Islet of Langerhans (tissue), 1 donor: ENCODE measurements at regions not wholly inside any gene's neighbourhood (a gene's known extent, or its start where the extent isn't known, plus 50 kb on each side); places are given as distances from the start of the nearest gene placed in this dataset.
"Not testable (repeated sequence)": the region's sequence is repeated elsewhere in the genome, so short reads cannot be mapped to it uniquely, and the experiment has no call there.

Experiments used
- FAIRE-seq: peaks from one replicate; lab custom pipeline; 2011; peaks lifted over from hg19 to GRCh38; lab: Jason Lieb, UNC

DNA sequence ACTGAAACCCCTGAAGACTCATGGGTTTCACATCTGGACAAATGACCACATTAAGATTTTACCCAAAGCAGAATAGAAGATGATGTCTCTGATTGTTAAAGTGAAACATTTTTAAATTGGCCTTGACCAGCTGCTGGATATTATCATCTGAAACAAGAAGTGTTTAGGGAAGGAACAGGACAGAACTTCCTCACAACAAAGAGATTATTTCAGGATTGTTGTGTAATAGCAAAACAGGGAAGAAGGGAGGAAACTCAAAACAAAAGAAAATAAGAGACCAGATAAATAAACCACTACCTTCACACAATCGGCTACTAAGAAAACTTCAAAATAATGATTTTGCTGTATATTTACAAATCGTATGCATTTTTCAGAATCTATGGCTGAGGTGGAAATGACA, 319.2 kb upstream of the API5 start:
- FAIRE-seq, result no peak

DNA sequence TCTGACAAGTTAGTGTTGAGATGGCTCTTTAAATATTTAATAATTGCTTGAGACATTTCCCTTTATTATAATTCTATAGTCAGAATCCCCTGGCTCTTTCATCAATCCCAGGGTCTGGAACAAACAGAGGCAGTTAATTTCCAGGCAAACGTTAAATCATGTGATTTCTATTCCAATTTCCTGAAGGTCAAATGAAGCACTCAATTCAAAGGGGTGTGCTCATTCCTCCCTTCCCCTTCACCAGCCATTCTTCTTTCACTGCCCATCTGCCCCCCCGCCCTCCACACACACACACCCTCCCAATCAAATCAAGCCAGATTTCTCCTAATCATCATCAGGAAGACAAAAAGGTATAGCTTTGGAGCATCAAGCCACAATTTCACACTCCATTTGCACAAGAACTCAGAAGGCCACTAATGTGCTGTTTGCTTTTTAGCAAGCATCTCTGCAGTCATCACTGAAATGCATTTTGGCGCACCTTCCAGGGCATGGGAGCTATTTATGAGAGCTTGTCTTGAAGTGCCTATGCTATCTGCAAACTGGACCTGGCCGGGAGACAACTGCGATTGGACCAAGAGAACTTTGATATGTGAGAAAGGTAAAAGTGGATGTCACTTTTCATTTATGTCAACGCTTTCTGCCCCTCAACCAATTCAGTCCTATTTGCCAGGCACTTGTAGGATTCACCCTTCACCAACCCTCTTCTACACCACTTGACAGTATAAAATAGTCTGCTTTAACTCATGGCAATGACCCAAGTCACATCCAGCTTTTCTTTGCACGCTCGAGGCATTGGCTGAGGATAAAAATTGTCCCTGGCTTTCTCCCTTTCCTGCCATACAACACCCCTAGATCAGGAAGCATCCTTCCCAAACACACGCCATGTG, 315.1 kb upstream of the API5 start:
- FAIRE-seq, result no peak

DNA sequence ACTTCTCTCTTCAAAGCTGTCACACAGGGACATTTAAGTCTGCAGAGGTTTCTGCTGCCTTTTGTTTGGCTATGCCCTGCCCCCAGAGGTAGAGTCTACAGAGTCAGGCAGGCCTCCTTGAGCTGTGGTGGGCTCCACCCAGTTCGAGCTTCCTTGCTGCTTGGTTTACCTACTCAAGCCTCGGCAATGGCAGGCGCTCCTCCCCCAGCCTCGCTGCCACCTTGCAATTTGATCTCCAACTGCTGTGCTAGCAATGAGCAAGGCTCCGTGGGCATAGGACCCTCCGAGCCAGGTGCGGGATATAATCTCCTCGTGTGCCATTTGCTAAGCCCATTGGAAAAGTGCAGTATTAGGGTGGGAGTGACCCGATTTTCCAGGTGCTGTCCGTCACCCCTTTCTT, 306.9 kb upstream of the API5 start:
- not testable (repeated sequence) for FAIRE-seq

DNA sequence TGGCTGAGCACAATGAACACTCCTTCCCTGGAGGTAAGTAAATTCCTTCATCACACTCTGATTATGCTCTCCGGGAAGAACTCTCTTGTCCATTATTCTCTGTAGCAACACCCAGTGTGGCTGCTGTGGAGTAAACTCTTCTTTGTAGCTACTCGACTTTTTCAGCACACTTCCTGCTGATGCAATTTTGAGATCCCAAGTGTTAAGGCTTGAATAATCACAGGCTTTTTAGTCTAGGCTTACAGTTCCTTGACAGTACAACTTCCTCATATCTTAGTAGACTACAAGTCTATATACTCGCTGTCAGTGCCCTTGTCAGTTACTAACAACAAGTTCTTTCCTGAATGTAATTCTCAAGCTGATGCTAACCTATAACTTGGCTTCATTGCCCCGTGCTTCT, 301.8 kb upstream of the API5 start:
- FAIRE-seq, result no peak

DNA sequence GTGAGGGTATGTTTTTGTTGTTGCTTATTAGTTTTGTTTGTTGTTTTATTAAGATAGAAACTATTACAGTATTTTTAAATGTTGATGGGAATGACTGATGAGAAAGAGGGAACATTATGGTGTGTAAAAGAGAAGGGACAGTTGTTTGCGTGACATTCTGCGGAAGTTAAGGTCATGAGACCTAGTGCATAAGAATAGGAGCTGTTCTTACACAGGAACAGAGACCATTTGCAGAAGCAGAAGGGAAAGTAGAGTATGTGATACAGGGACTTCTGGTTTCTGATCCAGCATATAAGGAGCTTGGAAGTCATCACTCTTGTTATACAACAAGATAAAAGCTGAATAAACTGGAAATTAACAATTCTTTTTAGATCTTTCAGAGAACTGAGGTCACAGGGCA, 299.2 kb upstream of the API5 start:
- no peak for FAIRE-seq

DNA sequence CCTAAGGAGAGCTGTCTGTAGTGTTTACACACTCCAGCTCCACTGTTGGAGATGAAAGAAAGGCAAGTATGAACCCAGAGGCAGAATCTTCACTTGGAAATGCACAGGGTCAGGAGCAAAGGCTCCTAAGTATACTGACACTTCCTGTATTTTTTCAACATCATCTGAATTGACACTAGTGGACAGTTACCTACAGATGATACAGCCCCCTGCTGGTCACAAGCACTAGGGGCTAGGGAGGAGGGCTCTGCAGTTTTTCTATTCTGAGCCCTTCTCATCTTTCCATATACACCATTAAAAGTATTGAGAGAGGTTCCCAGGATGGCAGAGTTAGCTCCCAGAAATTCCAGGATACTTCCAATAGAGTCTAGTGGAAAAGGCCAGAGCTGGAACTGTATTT, 290.3 kb upstream of the API5 start:
- no peak for FAIRE-seq

DNA sequence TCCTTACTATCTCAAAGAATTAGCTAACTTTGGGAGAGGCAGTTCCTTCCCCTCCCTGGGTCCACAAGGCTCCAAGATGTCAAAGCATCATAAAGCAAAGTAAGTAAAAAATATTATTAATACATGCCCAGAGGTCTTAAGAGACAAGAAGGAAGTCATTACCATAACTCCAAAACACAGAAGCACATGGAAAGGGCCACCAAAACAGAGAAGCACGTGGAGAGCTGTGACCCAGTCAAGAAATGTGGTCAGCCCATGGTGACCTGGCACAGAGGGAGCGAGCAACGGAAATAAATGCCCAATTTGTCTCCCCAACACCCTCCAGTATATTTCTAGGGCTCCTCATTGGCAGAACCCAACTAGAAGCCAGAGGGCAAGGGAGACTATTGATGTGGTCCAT, 277.5 kb upstream of the API5 start:
- FAIRE-seq, result no peak

DNA sequence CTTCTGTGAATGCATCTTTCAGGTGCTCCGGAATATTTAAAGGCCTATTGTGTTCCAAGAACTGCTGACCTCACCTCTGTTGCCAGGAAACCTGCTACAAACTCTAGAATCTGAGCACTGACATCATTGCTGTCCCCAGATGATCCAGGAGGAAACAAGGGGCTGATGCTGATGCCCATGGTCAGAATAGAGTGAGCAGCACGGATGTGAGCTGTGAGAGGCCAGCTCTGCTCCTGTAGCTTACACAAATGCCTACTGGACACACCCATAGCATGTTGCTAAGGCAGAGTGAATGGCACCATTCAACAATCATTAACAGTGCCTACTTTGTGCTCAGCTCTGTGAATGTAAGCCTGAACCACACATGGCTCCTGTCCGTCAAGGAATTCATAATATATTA, 276.7 kb upstream of the API5 start:
- FAIRE-seq, result peak; percentile 94

DNA sequence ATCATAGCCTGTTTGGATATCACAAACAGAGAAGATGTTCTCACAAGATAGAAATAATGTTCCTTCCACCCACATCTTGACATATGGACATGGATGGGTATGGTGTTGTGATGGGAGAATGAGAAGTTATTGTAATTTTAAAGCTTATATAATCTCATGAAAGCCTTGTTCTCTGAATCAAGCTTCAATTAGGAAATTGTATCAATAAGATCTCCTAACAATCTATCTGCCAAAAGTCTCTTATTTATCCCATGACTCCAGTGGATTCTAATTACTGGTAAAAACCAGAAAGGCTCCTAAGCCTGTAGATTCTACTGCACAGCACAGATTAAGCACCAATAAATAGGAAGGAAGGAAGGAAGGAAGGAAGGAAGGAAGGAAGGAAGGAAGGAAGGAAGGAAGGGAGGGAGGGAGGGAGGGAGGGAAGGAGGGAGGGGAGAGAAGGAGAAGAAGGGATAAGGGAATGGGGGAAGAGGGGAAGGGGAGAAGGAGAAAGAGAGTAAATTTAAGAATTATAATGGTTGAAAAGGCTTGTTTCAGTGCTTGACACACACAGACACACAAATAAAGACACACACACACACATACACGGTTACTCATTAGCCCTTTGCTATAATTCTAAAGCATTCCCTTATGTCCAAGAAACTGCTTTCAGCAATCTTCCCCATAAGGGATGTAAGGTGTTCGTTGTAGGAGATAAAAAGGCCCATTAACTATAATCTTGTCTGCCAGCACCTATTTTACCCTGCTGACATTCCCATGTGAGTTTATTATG, 258.0 kb upstream of the API5 start:
- no peak for FAIRE-seq

DNA sequence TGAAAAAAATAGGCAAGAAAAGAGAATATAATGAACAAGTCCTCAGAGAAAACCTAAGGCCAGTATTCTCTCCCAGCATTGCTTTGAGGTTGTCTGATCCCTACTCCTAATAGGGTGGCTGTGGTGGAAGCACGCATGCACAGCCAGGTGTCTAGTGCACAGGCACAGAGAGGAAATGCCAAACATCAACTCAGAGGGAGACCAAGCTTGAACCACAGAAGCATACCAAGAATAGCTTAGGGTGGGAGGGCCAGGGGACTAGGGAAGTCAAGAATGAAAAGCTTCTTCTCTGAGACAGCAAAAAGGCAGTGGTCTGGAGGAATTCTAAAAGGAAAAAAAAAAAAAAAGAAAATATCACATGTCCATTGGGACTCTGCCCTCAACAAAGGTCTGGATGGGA, 244.1 kb upstream of the API5 start:
- no peak for FAIRE-seq

DNA sequence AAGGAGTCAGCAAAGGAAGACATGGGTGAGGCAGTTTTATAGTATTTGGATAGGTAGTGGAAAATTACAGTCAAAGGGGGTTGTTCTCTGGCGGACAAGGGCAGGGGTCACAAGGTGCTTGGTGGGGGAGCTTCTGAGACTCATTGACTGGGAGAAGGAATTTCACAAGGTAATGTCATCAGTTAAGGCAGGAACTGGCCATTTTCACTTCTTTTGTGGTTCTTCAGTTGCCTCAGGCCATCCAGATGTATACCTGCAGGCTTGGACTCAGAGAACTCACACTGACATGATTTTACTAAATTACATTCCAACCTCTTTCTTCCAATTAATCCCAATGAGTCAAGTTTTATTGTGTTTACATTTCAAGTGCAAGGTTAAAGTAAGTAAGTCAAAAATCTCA, 240.5 kb upstream of the API5 start:
- no peak for FAIRE-seq

DNA sequence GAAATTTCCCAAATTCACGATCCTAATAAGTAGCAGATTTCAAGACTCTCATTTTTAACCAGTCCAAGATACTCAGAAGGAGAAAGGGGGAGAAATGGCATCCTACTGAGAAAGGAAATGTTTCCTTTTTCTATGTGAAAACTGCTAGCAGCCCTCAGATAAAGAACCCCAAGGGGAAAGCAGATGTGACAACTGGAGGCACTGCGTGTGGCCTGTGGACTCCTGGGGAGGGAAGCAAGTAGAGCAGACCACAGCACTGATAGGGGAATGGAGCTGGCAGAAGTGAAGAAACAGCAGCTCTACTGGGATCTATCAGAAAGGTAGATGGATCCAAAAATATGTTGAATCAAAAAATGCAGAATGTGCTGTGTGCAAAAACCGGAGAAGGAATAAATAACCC, 239.7 kb upstream of the API5 start:
- no peak for FAIRE-seq

DNA sequence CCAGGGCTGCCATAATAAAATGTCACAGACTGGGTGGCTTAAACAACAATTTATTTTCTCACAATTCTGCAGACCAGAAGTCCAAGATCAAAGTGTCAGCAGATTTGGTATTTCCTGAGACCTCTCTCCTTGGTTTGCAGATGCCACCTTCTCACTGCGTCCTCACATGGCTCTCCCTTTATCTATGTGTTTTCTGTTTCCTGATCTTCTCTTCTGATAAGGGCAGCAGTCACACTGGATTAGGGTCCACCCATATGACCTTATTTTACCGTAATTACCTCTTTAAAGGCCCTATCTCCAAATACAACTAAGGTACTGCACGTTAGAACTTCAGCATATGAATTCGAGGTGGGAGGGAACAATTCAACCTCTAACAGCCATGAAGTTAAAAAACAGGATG, 238.9 kb upstream of the API5 start:
- FAIRE-seq, result no peak

DNA sequence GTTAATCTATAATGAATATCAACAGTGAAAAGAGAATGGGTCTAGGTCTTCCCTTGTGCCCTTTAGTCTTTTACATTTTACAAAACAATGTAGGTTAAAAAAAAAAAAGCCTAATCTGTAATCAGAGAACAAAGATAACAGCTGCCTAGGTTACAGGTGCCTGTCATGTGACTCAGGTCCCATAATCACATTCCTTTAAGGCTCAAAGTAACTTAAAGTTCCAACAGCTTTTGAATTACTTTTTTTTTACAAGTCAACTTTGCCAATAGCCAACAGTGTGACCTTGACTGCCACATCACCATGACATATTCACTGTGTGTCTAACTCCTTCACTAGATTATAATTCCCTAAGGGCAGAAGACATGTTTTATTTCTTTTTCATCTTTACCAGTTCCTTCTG, 237.0 kb upstream of the API5 start:
- no peak for FAIRE-seq

DNA sequence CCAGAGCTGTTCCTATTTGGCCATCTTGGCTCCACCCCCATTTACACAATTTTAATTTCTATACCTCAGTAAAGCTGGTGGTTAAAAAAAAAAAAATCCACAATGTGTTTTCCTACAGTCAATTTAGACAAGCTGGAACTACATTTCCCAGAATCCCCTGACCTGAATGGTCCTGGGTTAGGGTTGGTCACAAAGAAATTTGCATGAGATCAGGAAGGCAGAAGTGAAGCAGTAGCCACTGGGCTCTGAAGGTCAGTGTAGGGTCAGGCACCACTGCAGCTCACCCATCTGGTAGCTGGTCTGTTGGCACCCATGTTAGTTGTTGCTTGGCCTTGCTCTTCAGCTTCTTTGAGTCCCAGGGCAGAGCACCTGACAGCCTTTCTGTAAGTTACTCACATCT, 210.7 kb upstream of the API5 start:
- no peak for FAIRE-seq

DNA sequence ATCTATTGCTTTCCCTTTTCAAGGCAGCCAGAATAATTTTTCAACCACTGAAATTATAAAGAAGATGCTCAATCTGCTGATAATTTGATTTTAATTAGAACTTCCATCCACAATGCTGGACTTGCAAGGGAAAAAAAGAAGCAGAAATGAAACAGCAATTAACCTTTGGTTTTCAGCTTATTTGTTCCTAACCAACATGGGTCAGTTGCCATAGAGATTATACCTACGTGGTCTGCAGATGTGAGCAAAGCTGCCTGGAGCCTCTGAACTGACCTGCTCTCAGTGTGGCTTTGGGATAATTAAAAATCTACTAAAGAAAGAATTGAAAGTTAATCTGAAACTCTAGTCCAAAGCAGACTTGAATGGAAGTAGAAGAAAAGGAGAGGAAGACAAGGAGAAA, 195.7 kb upstream of the API5 start:
- FAIRE-seq, result no peak

DNA sequence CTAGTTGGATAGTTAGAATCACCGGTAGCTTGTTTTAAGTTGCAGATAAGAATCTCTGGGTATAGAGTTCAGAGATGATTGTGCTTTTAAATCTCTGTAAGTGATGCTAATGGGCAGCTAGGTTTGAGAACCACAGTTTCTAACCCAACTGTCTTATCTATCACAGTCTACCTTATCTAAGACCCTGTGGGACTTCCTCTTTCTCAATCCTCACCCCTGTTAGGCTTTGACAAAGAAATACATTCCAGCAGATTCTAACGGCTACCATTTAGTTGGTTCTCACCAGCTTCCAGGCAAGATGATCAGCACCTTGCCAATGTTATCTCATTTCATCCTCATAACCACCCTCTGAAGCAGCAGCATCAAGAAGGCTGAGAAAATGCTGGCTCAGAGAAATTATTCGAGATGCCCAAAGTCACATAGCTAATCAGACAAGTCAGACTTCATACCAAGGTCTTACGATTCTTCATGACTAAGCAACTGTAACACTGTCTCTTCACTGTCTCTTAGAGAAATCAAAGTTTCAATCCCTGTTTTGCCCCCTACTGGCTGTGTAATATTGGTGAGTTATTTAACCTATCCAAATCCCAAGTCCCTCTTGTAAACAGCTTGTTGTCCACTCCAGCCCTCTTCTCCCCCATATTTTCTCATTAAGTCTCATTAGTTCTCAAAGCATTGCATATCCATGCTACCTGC, 192.4 kb upstream of the API5 start:
- FAIRE-seq, result no peak

DNA sequence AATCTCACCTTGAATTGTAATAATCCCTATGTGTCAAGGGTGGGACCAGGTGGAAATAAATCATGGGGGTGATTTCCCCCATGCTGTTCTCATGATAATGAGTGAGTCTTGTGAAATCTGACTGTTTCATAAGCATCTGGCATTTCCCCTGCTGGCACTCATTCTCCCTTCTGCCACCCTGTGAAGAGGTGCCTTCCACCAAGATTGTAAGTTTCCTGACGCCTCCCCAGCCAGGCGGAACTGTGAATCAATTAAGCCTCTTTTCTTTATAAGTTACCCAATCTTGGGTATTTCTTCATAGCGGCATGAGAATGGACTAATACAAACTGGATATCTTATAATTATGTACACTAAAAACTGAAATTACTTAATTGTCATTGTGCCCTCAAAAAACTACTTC, 189.2 kb upstream of the API5 start:
- no peak for FAIRE-seq

DNA sequence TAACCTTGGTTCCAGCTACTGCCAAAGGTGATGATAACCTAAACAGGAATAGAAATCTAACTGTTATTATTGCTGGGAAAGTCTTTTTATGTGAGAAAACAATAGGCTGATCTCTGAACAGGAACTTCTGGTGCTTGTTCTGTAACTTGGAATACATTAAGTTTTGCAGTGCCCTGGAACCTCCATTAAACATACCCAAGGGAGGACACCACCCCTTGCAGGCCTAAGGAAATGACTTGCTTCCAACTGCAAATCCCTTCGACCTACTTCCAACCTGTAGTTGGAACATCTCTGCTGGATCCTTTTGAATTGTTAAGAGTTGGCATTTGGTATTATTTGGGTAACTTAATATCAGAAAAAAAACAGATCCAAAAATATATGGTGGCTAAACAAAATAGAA, 188.4 kb upstream of the API5 start:
- FAIRE-seq, result no peak

DNA sequence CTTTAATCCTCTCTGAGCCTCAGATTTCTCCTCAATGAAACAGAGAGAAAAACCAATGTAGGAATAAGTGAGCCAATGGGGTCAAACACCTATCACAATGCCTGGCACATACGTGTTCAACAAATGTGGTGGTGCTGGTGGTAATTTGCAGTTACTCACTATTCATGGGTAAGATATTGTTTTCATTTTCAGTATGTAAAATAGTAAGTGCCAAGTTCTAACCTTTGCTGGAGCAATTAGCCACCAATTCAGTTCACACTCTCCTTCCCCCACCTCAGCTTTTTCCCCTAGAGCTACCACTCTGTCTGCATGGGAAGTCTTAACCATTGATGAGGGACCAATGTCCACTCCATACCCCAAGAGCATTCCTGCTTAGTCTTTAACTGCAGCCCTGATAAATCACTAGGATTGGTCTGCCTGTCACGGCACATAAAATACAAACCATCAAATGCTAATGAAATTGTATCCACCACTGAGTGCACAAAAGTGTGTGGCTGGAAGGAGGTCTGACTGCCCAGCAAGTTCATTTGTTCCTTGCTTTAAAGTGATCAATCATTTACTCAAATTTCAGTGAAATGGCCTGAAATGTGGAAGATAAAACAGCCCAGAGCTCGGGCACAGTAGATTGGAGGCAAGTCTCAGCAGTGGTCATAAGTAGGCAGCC, 187.4 kb upstream of the API5 start:
- no peak for FAIRE-seq

DNA sequence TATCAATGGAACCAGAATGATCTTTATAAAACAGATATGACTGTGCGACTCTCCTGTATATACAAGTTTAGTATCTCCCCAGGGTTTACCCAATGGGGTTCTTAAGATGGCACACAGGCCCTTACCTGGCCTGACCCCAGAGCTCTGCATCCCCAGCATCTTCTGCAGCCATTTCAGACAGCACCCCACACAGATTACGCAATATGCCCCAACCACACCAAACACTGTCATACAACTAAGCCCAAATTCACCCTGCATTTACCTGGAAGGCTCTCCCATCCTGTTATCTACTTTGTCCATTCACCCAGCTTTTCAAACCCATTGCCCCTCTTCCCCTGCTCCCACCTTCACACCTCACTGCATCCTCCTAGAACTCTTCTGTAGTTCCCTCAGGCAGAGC, 182.5 kb upstream of the API5 start:
- FAIRE-seq, result no peak

DNA sequence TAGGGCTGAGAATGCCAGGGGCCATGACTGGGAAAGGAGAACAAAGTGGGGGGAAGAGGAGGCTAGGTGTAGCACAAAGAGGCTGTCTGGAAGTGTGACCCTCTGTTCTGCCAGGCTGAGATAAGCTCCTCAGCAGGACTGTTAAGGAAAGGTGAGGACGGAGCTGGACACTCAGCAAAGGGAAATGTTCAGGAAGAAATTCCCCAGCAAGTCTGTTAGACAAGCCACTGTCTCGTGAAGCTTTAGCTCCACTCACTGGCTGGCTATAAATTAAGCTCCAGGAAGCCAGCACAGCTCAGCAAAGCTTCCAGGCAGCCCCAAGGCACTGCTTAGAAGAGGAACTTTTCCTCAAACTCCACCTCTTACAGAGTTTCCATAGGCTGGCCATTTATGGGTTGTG, 181.2 kb upstream of the API5 start:
- no peak for FAIRE-seq
